HEK293T (cell line): ENCODE measurements at regions not wholly inside any gene's neighbourhood (a gene's known extent, or its start where the extent isn't known, plus 50 kb on each side); places are given as distances from the start of the nearest gene placed in this dataset.

Experiments
- CTBP1 ChIP-seq: fragments of 450-650 bp; IDR thresholded peaks from 2 replicates; pipeline ENCODE4 v1.6.1; 2016; ENCODE audit warnings: borderline replicate concordance
- ELF4 ChIP-seq: fragments of 450-650 bp; IDR thresholded peaks from 2 replicates; pipeline ENCODE4 v1.6.1; 2017; ENCODE audit warnings: antibody characterized with exemption
- FOXA1 ChIP-seq: fragments of 450-650 bp; IDR thresholded peaks from 2 replicates; pipeline ENCODE4 v1.6.1; 2016; ENCODE audit warnings: mild to moderate bottlenecking
- FOXM1 ChIP-seq: fragments of 450-650 bp; IDR thresholded peaks from 2 replicates; pipeline ENCODE4 v1.6.1; 2017; ENCODE audit warnings: mild to moderate bottlenecking, borderline replicate concordance
- HDGF ChIP-seq: fragments of 450-650 bp; IDR thresholded peaks from 2 replicates; pipeline ENCODE4 v1.6.1; 2017; ENCODE audit warnings: antibody characterized with exemption, borderline replicate concordance
- L3MBTL2 ChIP-seq: fragments of 450-650 bp; conservative IDR thresholded peaks from 2 replicates; pipeline ENCODE4 v1.6.1; 2016; ENCODE audit warnings: mild to moderate bottlenecking
- NFRKB ChIP-seq: fragments of 450-650 bp; IDR thresholded peaks from 2 replicates; pipeline ENCODE4 v1.6.1; 2016; ENCODE audit warnings: mild to moderate bottlenecking, moderate library complexity
- ZNF384 ChIP-seq: fragments of 450-650 bp; IDR thresholded peaks from 2 replicates; pipeline ENCODE4 v1.6.1; 2016
- TF ChIP-seq, protein P1 (sequence below): fragments of 450-650 bp; IDR thresholded peaks from 2 replicates; pipeline ENCODE4 v1.6.1; 2016

- TF ChIP-seq ELF4 (no peak), ZNF384 (no peak), FOXM1 (no peak), CTBP1 (no peak), HDGF (no peak), FOXA1 (no peak), L3MBTL2 (no peak), NFRKB (no peak)
- TF ChIP-seq, protein P1, sequence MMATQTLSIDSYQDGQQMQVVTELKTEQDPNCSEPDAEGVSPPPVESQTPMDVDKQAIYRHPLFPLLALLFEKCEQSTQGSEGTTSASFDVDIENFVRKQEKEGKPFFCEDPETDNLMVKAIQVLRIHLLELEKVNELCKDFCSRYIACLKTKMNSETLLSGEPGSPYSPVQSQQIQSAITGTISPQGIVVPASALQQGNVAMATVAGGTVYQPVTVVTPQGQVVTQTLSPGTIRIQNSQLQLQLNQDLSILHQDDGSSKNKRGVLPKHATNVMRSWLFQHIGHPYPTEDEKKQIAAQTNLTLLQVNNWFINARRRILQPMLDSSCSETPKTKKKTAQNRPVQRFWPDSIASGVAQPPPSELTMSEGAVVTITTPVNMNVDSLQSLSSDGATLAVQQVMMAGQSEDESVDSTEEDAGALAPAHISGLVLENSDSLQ: no peak
Measured at GRCh38 chr2:94955702-94956101, 69.8 kb upstream of the MAL start.
